Activated CD4-positive, alpha-beta T cell treated with anti-CD3 and anti-CD28 coated beads for 48 hours (primary cell): ENCODE measurements at regions not wholly inside any gene's neighbourhood (a gene's known extent, or its start where the extent isn't known, plus 50 kb on each side); places are given as distances from the start of the nearest gene placed in this dataset.

Experiments
- DNase-seq: peaks from one replicate; pipeline ENCODE4 v3.0.0-alpha.2; 2020

DNA sequence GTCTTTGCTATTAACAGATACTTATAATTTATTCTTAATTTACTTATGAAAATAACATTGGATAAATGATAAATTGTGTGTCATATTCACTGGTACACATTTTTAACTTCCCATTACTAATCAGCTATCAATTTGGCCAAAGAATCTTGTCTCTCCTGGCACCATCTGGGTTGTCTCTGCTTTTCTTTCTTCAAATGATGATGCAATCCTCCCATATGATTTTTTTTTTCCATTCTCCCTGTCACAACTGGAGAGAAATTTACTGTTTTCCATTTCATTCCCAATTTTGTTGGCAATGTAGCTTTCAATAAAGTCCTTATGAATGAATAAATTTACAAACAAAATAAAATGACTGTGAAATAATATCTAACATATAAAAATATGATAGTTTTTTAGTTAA, 743.7 kb upstream of the EPHA6 start:
- no peak for DNase-seq

DNA sequence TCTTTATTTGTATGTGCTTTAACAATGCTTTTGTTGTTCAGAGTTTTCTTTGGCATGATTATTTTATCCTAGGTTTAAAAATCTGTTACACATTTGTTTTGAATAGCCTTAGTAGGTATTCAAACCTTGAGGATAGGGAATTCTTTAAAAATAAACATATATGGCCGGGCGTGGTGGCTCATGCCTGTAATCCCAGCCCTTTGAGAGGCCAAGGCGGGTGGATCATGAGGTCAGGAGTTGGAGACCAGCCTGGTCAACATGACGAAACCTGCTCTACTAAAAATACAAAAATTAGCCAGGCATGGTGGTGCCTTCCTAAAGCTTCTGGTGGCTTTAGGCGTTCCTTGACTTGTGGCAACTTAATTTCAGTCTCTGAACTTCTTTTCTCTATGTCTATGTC, 743.3 kb upstream of the EPHA6 start:
- no peak for DNase-seq

DNA sequence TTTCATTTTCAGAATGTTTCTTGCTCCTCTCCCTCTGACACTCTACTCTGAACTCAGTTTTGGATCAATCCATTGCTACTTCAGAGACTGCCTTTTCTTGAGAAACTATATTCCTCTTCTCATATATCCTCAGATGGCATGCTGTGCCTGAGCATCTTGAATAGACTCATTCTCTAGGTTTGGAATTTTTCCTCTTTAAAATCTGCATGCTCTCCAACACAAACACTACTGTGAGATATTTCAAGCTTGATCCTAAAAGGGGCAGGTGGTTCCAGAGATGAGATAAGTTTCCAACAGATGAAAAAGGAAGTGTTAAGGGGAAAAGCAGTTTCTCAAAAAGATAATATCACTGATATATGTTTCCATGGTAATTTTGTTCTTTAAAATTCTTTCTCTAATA, 742.2 kb upstream of the EPHA6 start:
- no peak for DNase-seq

DNA sequence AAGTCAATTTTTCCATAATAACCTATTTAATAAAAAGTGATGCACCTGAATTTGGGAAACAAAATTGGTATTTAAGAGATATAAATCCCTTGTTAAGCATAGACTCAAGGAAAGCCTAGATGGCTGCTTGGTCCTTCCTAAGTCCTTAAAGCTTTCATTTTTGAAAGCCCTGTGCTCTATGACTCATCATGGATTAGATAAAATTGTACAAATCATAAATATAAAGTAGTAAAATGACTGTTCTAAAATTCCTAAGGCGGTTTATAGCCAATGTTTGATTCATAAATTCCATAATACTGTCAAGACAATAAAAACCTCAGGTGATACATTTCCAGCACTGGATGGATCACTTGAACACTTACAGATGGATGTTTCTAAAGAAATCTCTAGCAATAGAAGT, 730.8 kb upstream of the EPHA6 start:
- no peak for DNase-seq

DNA sequence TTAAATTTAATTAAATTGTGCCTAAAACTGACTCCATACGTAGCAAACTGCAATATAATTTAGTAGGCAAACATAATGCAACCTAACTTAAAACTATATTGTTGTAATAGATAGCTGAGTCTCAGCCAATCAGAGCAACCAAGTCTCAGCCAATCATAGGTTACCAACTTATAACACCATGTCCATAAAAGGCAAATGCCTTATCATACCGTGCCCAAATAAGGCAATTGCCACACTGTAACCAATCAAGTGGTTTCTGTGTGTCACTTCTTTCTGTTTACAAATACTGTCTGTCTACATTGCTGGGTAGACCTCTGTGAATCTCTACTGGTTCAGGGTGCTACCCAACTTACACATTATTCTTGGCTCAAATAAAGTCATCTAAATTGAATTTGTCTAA, 728.4 kb upstream of the EPHA6 start:
- no peak for DNase-seq

DNA sequence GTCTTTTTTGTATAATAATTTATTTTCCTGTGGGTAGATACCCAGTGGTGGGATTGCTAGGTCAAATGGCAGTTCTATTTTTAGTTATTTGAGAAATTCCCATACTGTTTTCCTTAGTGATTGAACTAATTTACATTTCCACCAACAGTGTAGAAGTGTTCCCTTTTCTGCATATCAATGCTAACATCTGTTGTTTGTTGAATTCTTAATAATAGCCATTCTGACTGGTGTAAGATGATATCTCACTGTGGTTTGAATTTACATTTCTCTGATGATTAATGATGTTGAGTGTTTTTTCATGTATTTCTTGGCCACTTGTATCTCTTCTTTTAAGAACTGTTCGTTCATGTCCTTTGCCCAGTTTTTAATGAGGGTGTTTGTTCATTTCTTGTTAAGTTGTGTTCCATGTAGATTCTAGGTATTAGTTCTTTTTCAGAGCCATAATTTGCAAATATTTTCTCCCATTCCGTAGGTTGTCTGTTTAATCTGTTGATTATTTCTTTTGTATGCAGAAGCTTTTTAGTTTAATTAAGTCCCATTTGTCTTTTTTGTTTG, 713.3 kb upstream of the EPHA6 start:
- DNase-seq: no peak

DNA sequence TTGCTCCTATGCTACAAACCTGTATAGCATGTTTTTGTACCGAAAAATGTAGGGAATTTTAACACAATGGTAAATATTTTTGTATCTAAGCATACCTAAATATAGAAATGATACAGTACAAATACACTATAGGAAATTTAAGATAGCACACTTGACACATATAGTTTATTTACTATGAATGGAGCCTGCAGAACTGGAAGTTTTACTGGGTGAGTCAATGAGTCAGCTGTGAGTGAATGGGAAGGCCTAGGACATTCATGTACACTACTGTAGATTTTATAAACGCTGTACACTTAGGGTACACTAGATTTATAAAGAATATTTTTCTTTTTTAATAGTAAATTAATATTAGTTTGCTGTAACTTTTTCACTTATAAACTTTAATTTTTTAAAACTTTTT, 707.7 kb upstream of the EPHA6 start:
- no peak for DNase-seq
